ENCODE measurements at regions not wholly inside any gene's neighbourhood (a gene's known extent, or its start where the extent isn't known, plus 50 kb on each side); places are given as distances from the start of the nearest gene placed in this dataset.

- TF ChIP-seq, protein P1, sequence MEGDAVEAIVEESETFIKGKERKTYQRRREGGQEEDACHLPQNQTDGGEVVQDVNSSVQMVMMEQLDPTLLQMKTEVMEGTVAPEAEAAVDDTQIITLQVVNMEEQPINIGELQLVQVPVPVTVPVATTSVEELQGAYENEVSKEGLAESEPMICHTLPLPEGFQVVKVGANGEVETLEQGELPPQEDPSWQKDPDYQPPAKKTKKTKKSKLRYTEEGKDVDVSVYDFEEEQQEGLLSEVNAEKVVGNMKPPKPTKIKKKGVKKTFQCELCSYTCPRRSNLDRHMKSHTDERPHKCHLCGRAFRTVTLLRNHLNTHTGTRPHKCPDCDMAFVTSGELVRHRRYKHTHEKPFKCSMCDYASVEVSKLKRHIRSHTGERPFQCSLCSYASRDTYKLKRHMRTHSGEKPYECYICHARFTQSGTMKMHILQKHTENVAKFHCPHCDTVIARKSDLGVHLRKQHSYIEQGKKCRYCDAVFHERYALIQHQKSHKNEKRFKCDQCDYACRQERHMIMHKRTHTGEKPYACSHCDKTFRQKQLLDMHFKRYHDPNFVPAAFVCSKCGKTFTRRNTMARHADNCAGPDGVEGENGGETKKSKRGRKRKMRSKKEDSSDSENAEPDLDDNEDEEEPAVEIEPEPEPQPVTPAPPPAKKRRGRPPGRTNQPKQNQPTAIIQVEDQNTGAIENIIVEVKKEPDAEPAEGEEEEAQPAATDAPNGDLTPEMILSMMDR (IDR thresholded peaks at IDR 0.05) = no peak
- TF ChIP-seq, protein P2, sequence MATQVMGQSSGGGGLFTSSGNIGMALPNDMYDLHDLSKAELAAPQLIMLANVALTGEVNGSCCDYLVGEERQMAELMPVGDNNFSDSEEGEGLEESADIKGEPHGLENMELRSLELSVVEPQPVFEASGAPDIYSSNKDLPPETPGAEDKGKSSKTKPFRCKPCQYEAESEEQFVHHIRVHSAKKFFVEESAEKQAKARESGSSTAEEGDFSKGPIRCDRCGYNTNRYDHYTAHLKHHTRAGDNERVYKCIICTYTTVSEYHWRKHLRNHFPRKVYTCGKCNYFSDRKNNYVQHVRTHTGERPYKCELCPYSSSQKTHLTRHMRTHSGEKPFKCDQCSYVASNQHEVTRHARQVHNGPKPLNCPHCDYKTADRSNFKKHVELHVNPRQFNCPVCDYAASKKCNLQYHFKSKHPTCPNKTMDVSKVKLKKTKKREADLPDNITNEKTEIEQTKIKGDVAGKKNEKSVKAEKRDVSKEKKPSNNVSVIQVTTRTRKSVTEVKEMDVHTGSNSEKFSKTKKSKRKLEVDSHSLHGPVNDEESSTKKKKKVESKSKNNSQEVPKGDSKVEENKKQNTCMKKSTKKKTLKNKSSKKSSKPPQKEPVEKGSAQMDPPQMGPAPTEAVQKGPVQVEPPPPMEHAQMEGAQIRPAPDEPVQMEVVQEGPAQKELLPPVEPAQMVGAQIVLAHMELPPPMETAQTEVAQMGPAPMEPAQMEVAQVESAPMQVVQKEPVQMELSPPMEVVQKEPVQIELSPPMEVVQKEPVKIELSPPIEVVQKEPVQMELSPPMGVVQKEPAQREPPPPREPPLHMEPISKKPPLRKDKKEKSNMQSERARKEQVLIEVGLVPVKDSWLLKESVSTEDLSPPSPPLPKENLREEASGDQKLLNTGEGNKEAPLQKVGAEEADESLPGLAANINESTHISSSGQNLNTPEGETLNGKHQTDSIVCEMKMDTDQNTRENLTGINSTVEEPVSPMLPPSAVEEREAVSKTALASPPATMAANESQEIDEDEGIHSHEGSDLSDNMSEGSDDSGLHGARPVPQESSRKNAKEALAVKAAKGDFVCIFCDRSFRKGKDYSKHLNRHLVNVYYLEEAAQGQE (IDR thresholded peaks at IDR 0.05; ENCODE audit: insufficient read depth in 1 of 2, low read depth in 2 of 2, low read length in 1 of 2) = no peak
- TF ChIP-seq POLR2AphosphoS5 (IDR thresholded peaks at IDR 0.05; ENCODE audit: low read depth, low read length) (no peak), TCF7L2 (IDR thresholded peaks at IDR 0.05; ENCODE audit: low read depth, low read length) (no peak), SIN3A (IDR thresholded peaks at IDR 0.05; ENCODE audit: borderline replicate concordance, insufficient read depth, low read depth, low read length) (no peak)
Observed at GRCh38 chr1:105700723-105701122, 1355.8 kb upstream of the PRMT6 start.

All from Panc1 (cell line).